Esophagus squamous epithelium (tissue), 5 donors: ENCODE measurements at regions not wholly inside any gene's neighbourhood (a gene's known extent, or its start where the extent isn't known, plus 50 kb on each side); places are given as distances from the start of the nearest gene placed in this dataset.
"Not testable (repeated sequence)": the region's sequence is repeated elsewhere in the genome, so short reads cannot be mapped to it uniquely, and the experiment has no call there.

Source experiments
- DNase-seq: peaks from one replicate; lab custom pipeline; 2025; lab: John Stamatoyannopoulos, UW
- H3K27ac ChIP-seq, 4 donors: fragments of 200-600 bp; sonication (generic); one replicate each; pipeline ENCODE4 v1.5.1; 2016 to 2019; ENCODE audit warnings: mild to moderate bottlenecking in 1 of 4
- H3K27me3 ChIP-seq, 4 donors: fragments of 200-600 bp; sonication (generic); 1 replicate in 3 of 4; 2 replicates in 1 of 4; pipeline versions ENCODE4 v1.5.1 to v1.6.0; 2017 to 2021; ENCODE audit warnings: antibody characterized with exemption in 1 of 4
- H3K36me3 ChIP-seq, 3 donors: fragments of 200-600 bp; sonication (generic); one replicate each; pipeline ENCODE4 v1.5.1; 2016 to 2019
- H3K4me1 ChIP-seq, 3 donors: fragments of 200-600 bp; sonication (generic); one replicate each; pipeline ENCODE4 v1.5.1; 2017 to 2019
- H3K4me3 ChIP-seq, 4 donors: fragments of 200-600 bp; sonication (generic); 1 replicate in 3 of 4; 2 replicates in 1 of 4; pipeline ENCODE4 v1.5.1; 2016 to 2019; ENCODE audit warnings: mild to moderate bottlenecking in 2 of 4, moderate library complexity in 1 of 4
- H3K9me3 ChIP-seq, 3 donors: fragments of 200-600 bp; sonication (generic); one replicate each; pipeline ENCODE4 v1.5.1; 2016 to 2019
- WGBS, 2 donors: methylation state at CpG; one replicate each; pipeline ENCODE4 v1.1.5; 2018; 5-methylcytosine and 5-hydroxymethylcytosine counted together
- intact Hi-C: fragments of 100-400 bp; cut with DNase I; formaldehyde crosslinking; loops from one replicate; pipeline ENCODE4 v1.15.0; 2022
- small RNA-seq, 4 donors: library from RNA; depleted of rRNA; stranded (forward); fragments of <200 nt; gene quantifications; one replicate each; pipeline ENCODE3, GENCODE V24; 2016
- donor health status: DM: yes; HTN: yes; CAD: no.

- 55 to 71% methylated on average over 3 of the region's 3 CpGs for WGBS, 2 donors
- H3K27me3 ChIP-seq, intact Hi-C loops: not testable (repeated sequence)
Observed at GRCh38 chr7:150193866-150194265, 129.3 kb upstream of the LRRC61 start.

More at GRCh38 chr7:150193866-150194265, 129.3 kb upstream of the LRRC61 start:
- H3K4me3 ChIP-seq, H3K9me3 ChIP-seq, DNase-seq, H3K4me1 ChIP-seq, H3K36me3 ChIP-seq, H3K27ac ChIP-seq: not testable (repeated sequence)

Small RNAs in the stretch of these regions (small RNA-seq; reads per million reads assigned to genes)
- gene AC092666.2 = 0 reads per million in 4 donors
